Hepatocyte (in vitro differentiated cells): ENCODE measurements at regions not wholly inside any gene's neighbourhood (a gene's known extent, or its start where the extent isn't known, plus 50 kb on each side); places are given as distances from the start of the nearest gene placed in this dataset.

ENCODE experiments used
- DNase-seq: peaks from one replicate; pipeline ENCODE4 v3.0.0-alpha.2; 2016; ENCODE audit warnings: low spot score
- H2AFZ ChIP-seq: fragments of 200-600 bp; sonication (generic); 2 replicates; pipeline ENCODE4 v1.6.0; 2016; ENCODE audit warnings: antibody characterized with exemption, mild to moderate bottlenecking
- H3K27ac ChIP-seq: fragments of 200-600 bp; sonication (generic); 2 replicates; pipeline ENCODE4 v1.5.1; 2016; ENCODE audit warnings: mild to moderate bottlenecking
- H3K27me3 ChIP-seq: fragments of 200-600 bp; sonication (generic); 2 replicates; pipeline ENCODE4 v1.6.1; 2016
- H3K36me3 ChIP-seq: fragments of 200-600 bp; sonication (generic); replicated peaks from 2 replicates; pipeline ENCODE4 v1.5.1; 2016; ENCODE audit warnings: low read depth; ENCODE audit not compliant: insufficient read depth
- H3K4me1 ChIP-seq: fragments of 200-600 bp; sonication (generic); 2 replicates; pipeline ENCODE4 v1.5.1; 2016; ENCODE audit warnings: mild to moderate bottlenecking, moderate library complexity; ENCODE audit not compliant: insufficient read depth
- H3K4me2 ChIP-seq: fragments of 200-600 bp; sonication (generic); 2 replicates; pipeline ENCODE4 v1.6.0; 2016
- H3K4me3 ChIP-seq: fragments of 200-600 bp; sonication (generic); 2 replicates; pipeline ENCODE4 v1.5.1; 2016; ENCODE audit warnings: mild to moderate bottlenecking
- H3K79me2 ChIP-seq: fragments of 200-600 bp; sonication (generic); 2 replicates; pipeline ENCODE4 v1.6.0; 2017; ENCODE audit warnings: mild to moderate bottlenecking
- H3K9me2 ChIP-seq: fragments of 200-600 bp; sonication (generic); replicated peaks from 2 replicates; pipeline ENCODE4 v1.6.0; 2017; ENCODE audit warnings: mild to moderate bottlenecking; ENCODE audit not compliant: insufficient read depth
- H3K9me3 ChIP-seq: fragments of 200-600 bp; sonication (generic); 2 replicates; pipeline ENCODE4 v1.5.1; 2016; ENCODE audit warnings: low read depth, mild to moderate bottlenecking
- H4K20me1 ChIP-seq: fragments of 200-600 bp; sonication (generic); 2 replicates; pipeline ENCODE4 v1.6.0; 2016; ENCODE audit warnings: mild to moderate bottlenecking; ENCODE audit not compliant: insufficient read depth, poor library complexity, severe bottlenecking
- EZH2 ChIP-seq: fragments of 200-600 bp; sonication (generic); IDR thresholded peaks from 2 replicates; pipeline ENCODE4 v1.6.1; 2016; ENCODE audit warnings: antibody characterized with exemption, mild to moderate bottlenecking, borderline replicate concordance
- EZH2phosphoT487 ChIP-seq: fragments of 200-600 bp; sonication (generic); IDR thresholded peaks from one replicate; pipeline ENCODE4 v1.6.1; 2018; ENCODE audit warnings: antibody characterized with exemption, mild to moderate bottlenecking, low read depth, moderate library complexity; ENCODE audit not compliant: unreplicated experiment, severe bottlenecking
- WGBS: methylation state at CpG from one replicate; pipeline ENCODE4 v1.1.6; 2016; ENCODE audit warnings: low lambda C conversion rate; ENCODE audit errors: missing lambda C conversion rate; 5-methylcytosine and 5-hydroxymethylcytosine counted together
- TF ChIP-seq, protein P1 (sequence below): fragments of 200-600 bp; sonication (generic); IDR thresholded peaks from 2 replicates; pipeline ENCODE4 v1.5.1; 2016; ENCODE audit warnings: antibody characterized with exemption, mild to moderate bottlenecking; ENCODE audit not compliant: poor library complexity

DNA sequence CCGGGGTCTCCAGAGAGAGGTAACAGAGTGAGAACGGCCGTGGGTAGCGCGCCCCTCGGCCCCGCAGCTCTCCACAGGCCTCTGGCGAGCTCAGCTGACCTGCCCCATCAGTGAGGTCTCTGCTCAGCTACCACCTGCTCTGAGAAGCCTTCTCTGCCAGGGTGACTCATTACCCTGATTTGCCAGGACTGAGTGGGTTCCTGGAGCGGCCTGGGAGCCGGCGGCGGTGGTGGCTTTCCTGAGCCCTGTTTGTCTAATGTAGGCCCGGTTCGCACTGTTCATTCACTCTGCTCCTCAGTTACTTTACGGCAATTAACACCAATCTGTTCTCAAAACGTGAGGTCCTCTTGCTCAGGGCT lies 351.0 kb upstream of the B3GAT1 start:
- H3K4me1 ChIP-seq, result no peaks in the 10 kb centered on the region
- H3K27ac ChIP-seq, result no peak overlapping the region
- TF ChIP-seq, protein P1, sequence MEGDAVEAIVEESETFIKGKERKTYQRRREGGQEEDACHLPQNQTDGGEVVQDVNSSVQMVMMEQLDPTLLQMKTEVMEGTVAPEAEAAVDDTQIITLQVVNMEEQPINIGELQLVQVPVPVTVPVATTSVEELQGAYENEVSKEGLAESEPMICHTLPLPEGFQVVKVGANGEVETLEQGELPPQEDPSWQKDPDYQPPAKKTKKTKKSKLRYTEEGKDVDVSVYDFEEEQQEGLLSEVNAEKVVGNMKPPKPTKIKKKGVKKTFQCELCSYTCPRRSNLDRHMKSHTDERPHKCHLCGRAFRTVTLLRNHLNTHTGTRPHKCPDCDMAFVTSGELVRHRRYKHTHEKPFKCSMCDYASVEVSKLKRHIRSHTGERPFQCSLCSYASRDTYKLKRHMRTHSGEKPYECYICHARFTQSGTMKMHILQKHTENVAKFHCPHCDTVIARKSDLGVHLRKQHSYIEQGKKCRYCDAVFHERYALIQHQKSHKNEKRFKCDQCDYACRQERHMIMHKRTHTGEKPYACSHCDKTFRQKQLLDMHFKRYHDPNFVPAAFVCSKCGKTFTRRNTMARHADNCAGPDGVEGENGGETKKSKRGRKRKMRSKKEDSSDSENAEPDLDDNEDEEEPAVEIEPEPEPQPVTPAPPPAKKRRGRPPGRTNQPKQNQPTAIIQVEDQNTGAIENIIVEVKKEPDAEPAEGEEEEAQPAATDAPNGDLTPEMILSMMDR, result no peak
- TF ChIP-seq EZH2, result no peak
- no peak overlapping the region for H3K4me2 ChIP-seq
- H4K20me1 ChIP-seq, result no peaks in the 10 kb centered on the region
- no peaks in the 10 kb centered on the region for H3K27me3 ChIP-seq
- H3K4me3 ChIP-seq, result no peak overlapping the region
- H3K79me2 ChIP-seq, result no peaks in the 10 kb centered on the region
- H3K9me3 ChIP-seq, result no peaks in the 10 kb centered on the region
- DNase-seq, result no peak
- H2AFZ ChIP-seq, result no peak overlapping the region
- H3K36me3 ChIP-seq, result no peaks in the 10 kb centered on the region
- 97% methylated on average over 16 of the region's 16 CpGs for WGBS
- no peaks in the 10 kb centered on the region for H3K9me2 ChIP-seq

DNA sequence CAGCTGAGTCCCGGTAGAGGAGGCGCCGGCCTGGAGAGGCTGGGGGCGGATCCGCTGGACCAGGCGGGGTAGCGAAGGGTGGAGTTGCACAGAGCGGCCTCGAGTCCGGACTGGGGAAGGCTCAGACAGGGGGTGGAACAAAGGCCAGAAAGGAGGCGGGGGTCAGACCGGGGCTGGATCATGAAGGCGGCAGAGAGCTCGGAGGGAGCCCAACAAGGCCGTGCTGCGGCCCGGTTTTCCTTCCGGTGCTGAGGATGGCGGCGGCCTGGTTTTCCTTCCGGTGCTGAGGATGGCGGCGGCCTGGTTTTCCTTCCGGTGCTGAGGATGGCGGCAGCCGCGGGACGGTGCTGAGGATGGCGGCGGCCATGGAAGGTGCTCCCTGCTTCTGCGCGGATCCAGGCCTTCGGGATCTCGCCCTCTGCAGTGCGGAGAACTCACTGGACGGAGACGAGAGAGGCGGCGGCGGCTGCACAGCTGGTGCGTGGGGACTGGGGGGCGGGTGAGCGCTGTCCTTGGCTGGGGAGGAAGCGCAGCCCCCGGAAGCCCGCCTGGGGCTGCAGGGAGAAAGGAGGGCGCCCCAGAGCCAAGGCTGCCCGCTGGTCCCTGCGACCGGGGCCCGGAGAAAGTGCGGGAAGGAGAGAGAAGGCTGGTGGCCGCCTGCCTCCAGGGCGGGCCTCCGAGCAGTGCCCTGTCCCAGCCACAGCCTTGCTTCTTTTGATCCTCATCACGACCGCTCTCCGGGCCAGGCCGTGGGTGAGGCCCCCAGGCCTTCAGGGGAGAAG lies 350.4 kb upstream of the B3GAT1 start:
- Histone ChIP-seq H3K36me3 (no peaks in the 10 kb centered on the region), H3K79me2 (no peaks in the 10 kb centered on the region), H4K20me1 (no peaks in the 10 kb centered on the region), H3K27ac (no peak overlapping the region), H3K9me3 (no peaks in the 10 kb centered on the region), H2AFZ (no peak overlapping the region), H3K4me1 (no peaks in the 10 kb centered on the region), H3K27me3 (no peaks in the 10 kb centered on the region), H3K4me2 (no peak overlapping the region), H3K4me3 (no peak overlapping the region), H3K9me2 (no peaks in the 10 kb centered on the region)
- 95% methylated on average over 48 of the region's 59 CpGs for WGBS
- no peak for DNase-seq
- TF ChIP-seq EZH2phosphoT487, result no peak
- TF ChIP-seq, protein P1, result no peak
- TF ChIP-seq EZH2, result no peak

DNA sequence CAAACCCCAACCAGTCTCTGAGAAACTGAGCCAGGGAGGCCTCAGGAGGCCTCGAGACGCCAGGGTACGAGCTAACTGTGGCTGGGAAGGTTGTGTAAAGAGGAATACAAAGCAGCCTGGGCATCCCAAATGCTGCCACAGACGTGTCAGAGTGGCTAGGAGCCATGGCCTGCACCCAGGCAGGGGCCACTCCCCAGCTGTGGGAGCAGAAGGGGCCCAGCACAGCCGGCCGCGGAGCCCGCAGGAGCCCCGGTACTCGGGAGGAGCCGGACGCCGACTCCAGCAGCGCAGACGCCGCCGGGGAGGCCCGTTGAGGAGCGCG lies 349.8 kb upstream of the B3GAT1 start:
- H3K4me1 ChIP-seq, result no peaks in the 10 kb centered on the region
- no peak overlapping the region for H3K4me2 ChIP-seq
- no peaks in the 10 kb centered on the region for H3K36me3 ChIP-seq
- H3K27ac ChIP-seq, result no peak overlapping the region
- no peak for TF ChIP-seq EZH2phosphoT487
- H3K27me3 ChIP-seq, result no peaks in the 10 kb centered on the region
- 91% methylated on average over 20 of the region's 20 CpGs for WGBS
- H3K9me2 ChIP-seq, result no peaks in the 10 kb centered on the region
- H3K4me3 ChIP-seq, result no peak overlapping the region
- no peak overlapping the region for H2AFZ ChIP-seq
- H3K79me2 ChIP-seq, result no peaks in the 10 kb centered on the region
- DNase-seq, result no peak
- H3K9me3 ChIP-seq, result no peaks in the 10 kb centered on the region
- H4K20me1 ChIP-seq, result no peaks in the 10 kb centered on the region

DNA sequence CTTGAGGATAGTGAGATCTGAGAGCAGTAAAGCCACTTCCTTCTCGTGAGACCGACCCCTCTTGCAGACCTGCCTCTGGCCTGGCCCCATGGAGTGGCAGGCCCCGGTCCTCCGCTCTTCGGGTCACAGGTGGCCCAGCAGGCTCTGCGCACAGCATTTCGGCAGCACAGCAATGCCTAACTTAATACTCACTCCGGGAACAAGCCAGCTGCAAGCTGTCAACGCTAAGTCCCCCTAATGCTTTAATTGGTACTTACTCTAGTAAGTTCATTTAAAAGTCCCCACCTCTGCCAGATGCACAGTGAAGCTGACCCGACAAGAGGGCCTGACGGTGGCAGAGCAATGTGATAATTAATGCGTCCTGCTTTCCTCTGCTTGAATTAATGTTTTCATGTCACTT lies 349.3 kb upstream of the B3GAT1 start:
- Histone ChIP-seq H3K4me1 (no peaks in the 10 kb centered on the region), H3K79me2 (no peaks in the 10 kb centered on the region), H3K4me2 (no peak overlapping the region), H3K27ac (no peak overlapping the region), H4K20me1 (no peaks in the 10 kb centered on the region), H3K4me3 (no peak overlapping the region), H2AFZ (no peak overlapping the region), H3K9me3 (no peaks in the 10 kb centered on the region), H3K36me3 (no peaks in the 10 kb centered on the region), H3K27me3 (no peaks in the 10 kb centered on the region), H3K9me2 (no peaks in the 10 kb centered on the region)
- WGBS, result 67% methylated on average over 12 of the region's 12 CpGs
- DNase-seq, result no peak
- TF ChIP-seq EZH2 (no peak), EZH2phosphoT487 (no peak)
- TF ChIP-seq, protein P1, result no peak
